Muscle of back (tissue), 3 donors: ENCODE measurements at regions not wholly inside any gene's neighbourhood (a gene's known extent, or its start where the extent isn't known, plus 50 kb on each side); places are given as distances from the start of the nearest gene placed in this dataset.

Experiments used
- DNase-seq, 3 donors: peaks; one replicate each; pipeline versions ENCODE4 v3.0.0 to v3.0.0-alpha.2; 2013

GRCh38 chr16:50955311-50955710 is 195.8 kb downstream of the SALL1 start:
- DNase-seq = no peak

GRCh38 chr16:50954469-50954868 is 196.6 kb downstream of the SALL1 start:
- DNase-seq = no peak

GRCh38 chr16:50953290-50953689 is 197.8 kb downstream of the SALL1 start:
- DNase-seq = no peak

GRCh38 chr16:50950955-50951354 is 200.1 kb downstream of the SALL1 start:
- no peak for DNase-seq

- no peak for DNase-seq
Observed at GRCh38 chr16:50948268-50948930, 202.7 kb downstream of the SALL1 start.

GRCh38 chr16:50947826-50948225 is 203.2 kb downstream of the SALL1 start:
- DNase-seq = no peak

GRCh38 chr16:50946606-50947005 is 204.5 kb downstream of the SALL1 start:
- DNase-seq = no peak

- no peak for DNase-seq
Observed at GRCh38 chr16:50946098-50946497, 204.2 kb downstream of the CYLD start.

- DNase-seq = no peak
Observed at GRCh38 chr16:50945171-50945570, 203.3 kb downstream of the CYLD start.

GRCh38 chr16:50944436-50944835 is 202.6 kb downstream of the CYLD start:
- DNase-seq = no peak

- DNase-seq = no peak
Observed at GRCh38 chr16:50944033-50944432, 202.1 kb downstream of the CYLD start.

GRCh38 chr16:50942143-50942542 is 200.3 kb downstream of the CYLD start:
- no peak for DNase-seq

GRCh38 chr16:50941681-50942080 is 199.8 kb downstream of the CYLD start:
- DNase-seq = no peak

- no peak for DNase-seq
Observed at GRCh38 chr16:50940275-50940854, 198.5 kb downstream of the CYLD start.

GRCh38 chr16:50939356-50939755 is 197.5 kb downstream of the CYLD start:
- DNase-seq = no peak

- DNase-seq = no peak
Observed at GRCh38 chr16:50938932-50939331, 197.0 kb downstream of the CYLD start.

- DNase-seq = no peak
Observed at GRCh38 chr16:50933262-50933661, 191.4 kb downstream of the CYLD start.

- no peak for DNase-seq
Observed at GRCh38 chr16:50932348-50932935, 190.6 kb downstream of the CYLD start.

GRCh38 chr16:50928065-50928464 is 186.2 kb downstream of the CYLD start:
- no peak for DNase-seq

- peak in 1 of 3 donors; percentile 11 for DNase-seq
Observed at GRCh38 chr16:50925758-50926357, 184.0 kb downstream of the CYLD start.

GRCh38 chr16:50924759-50925545 is 183.1 kb downstream of the CYLD start:
- DNase-seq = no peak
